GM12801 (cell line): ENCODE measurements at regions not wholly inside any gene's neighbourhood (a gene's known extent, or its start where the extent isn't known, plus 50 kb on each side); places are given as distances from the start of the nearest gene placed in this dataset.

Experiments used
- CTCF ChIP-seq: IDR thresholded peaks from one replicate; pipeline ENCODE4 v1.5.1; 2011; ENCODE audit warnings: control low read depth; ENCODE audit not compliant: insufficient read length; ENCODE audit errors: extremely low read depth

GRCh38 chr17:77606865-77607210 is 351.7 kb upstream of the TNRC6C start:
- TF ChIP-seq CTCF, result no peak

GRCh38 chr17:77607606-77608005 is 350.9 kb upstream of the TNRC6C start:
- TF ChIP-seq CTCF, result no peak

- TF ChIP-seq CTCF, result no peak
These were observed 350.1 kb upstream of the TNRC6C start for GRCh38 chr17:77608431-77608830.

GRCh38 chr17:77609553-77610517 is 348.7 kb upstream of the TNRC6C start:
- no peak for TF ChIP-seq CTCF

GRCh38 chr17:77610518-77610893 is 348.0 kb upstream of the TNRC6C start:
- no peak for TF ChIP-seq CTCF

GRCh38 chr17:77610972-77611521 is 347.5 kb upstream of the TNRC6C start:
- no peak for TF ChIP-seq CTCF

GRCh38 chr17:77611791-77612502 is 346.6 kb upstream of the TNRC6C start:
- no peak for TF ChIP-seq CTCF
